Hepatocyte (in vitro differentiated cells): ENCODE measurements at regions not wholly inside any gene's neighbourhood (a gene's known extent, or its start where the extent isn't known, plus 50 kb on each side); places are given as distances from the start of the nearest gene placed in this dataset.

ENCODE experiments used
- EZH2 ChIP-seq: fragments of 200-600 bp; sonication (generic); IDR thresholded peaks from 2 replicates; pipeline ENCODE4 v1.6.1; 2016; ENCODE audit warnings: antibody characterized with exemption, mild to moderate bottlenecking, borderline replicate concordance
- EZH2phosphoT487 ChIP-seq: fragments of 200-600 bp; sonication (generic); IDR thresholded peaks from one replicate; pipeline ENCODE4 v1.6.1; 2018; ENCODE audit warnings: antibody characterized with exemption, mild to moderate bottlenecking, low read depth, moderate library complexity; ENCODE audit not compliant: unreplicated experiment, severe bottlenecking
- TF ChIP-seq, protein P1 (sequence below): fragments of 200-600 bp; sonication (generic); IDR thresholded peaks from 2 replicates; pipeline ENCODE4 v1.5.1; 2016; ENCODE audit warnings: antibody characterized with exemption, mild to moderate bottlenecking; ENCODE audit not compliant: poor library complexity

DNA sequence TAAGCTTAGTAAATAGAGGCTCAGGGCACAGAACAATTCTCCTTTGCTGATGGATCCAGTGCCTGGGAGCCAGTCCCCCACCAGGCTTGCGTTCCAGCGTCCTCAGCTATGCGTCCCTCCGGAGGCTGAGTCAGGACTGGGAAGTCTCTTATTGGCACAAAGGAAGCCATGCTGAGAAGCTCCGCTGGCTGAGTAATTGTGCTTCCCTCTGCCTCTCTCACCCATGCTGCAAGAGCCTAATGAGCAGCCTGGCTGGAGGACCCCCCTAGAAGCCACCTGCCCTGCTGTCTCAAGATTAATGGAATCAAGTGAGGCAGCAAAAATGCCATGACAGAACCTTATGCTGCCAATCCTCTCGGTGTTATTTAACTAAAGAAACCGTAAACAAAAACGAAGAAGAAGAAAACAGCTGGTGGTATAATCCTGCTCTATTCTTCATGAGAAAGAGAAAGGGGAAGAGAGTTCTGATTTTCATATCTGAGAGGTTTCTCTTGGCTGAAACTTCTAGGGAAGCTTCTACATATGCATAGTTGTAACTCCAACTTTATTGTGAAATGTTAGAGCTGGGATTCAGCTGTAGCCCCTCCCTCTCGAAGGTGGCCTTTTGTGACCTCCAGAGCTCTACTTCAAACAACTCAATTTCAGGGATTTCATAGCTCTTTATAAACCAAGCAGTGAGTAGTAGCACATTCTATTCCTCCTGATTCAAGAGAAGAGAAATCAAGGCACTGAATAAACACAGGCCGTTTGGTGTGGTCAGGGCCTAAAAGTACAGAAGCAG is 185.4 kb upstream of the SEMA6A start:
- TF ChIP-seq, protein P1, sequence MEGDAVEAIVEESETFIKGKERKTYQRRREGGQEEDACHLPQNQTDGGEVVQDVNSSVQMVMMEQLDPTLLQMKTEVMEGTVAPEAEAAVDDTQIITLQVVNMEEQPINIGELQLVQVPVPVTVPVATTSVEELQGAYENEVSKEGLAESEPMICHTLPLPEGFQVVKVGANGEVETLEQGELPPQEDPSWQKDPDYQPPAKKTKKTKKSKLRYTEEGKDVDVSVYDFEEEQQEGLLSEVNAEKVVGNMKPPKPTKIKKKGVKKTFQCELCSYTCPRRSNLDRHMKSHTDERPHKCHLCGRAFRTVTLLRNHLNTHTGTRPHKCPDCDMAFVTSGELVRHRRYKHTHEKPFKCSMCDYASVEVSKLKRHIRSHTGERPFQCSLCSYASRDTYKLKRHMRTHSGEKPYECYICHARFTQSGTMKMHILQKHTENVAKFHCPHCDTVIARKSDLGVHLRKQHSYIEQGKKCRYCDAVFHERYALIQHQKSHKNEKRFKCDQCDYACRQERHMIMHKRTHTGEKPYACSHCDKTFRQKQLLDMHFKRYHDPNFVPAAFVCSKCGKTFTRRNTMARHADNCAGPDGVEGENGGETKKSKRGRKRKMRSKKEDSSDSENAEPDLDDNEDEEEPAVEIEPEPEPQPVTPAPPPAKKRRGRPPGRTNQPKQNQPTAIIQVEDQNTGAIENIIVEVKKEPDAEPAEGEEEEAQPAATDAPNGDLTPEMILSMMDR, result no peak
- TF ChIP-seq EZH2, result no peak
- TF ChIP-seq EZH2phosphoT487, result no peak
